ENCODE measurements at regions not wholly inside any gene's neighbourhood (a gene's known extent, or its start where the extent isn't known, plus 50 kb on each side); places are given as distances from the start of the nearest gene placed in this dataset.

DNA sequence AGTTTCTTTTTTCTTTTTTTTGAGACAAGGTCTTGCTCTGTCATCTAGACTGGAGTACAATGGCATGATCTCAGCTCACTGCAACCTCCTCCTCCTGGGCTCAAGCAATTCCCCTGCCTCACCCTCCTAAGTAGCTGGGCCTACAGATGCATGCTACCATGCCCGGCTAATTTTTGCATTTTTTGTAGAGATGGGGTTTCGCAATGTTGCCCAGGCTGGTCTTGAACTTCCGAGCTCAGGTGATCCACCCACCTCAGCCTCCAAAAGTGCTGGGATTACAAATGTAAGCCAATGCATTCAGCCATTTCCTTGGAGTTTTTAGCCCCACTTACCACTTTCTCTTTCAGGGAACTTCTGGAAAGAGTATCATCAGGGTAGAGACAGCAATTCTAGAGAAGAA lies 153.3 kb upstream of the THSD7B start:
- no peak for TF ChIP-seq EP300 (IDR thresholded peaks at IDR 0.05)
- TF ChIP-seq, protein P1, sequence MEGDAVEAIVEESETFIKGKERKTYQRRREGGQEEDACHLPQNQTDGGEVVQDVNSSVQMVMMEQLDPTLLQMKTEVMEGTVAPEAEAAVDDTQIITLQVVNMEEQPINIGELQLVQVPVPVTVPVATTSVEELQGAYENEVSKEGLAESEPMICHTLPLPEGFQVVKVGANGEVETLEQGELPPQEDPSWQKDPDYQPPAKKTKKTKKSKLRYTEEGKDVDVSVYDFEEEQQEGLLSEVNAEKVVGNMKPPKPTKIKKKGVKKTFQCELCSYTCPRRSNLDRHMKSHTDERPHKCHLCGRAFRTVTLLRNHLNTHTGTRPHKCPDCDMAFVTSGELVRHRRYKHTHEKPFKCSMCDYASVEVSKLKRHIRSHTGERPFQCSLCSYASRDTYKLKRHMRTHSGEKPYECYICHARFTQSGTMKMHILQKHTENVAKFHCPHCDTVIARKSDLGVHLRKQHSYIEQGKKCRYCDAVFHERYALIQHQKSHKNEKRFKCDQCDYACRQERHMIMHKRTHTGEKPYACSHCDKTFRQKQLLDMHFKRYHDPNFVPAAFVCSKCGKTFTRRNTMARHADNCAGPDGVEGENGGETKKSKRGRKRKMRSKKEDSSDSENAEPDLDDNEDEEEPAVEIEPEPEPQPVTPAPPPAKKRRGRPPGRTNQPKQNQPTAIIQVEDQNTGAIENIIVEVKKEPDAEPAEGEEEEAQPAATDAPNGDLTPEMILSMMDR (IDR thresholded peaks at IDR 0.05), result no peak
